ENCODE measurements at regions not wholly inside any gene's neighbourhood (a gene's known extent, or its start where the extent isn't known, plus 50 kb on each side); places are given as distances from the start of the nearest gene placed in this dataset.

- Histone ChIP-seq H3K27me3 (ENCODE audit: insufficient read depth, low read length) (no peaks in the 10 kb centered on the region), H3K4me2 (ENCODE audit: insufficient read depth, insufficient read length, low read length) (no peak overlapping the region), H2BK20ac (ENCODE audit: low read depth, low read length, poor library complexity, severe bottlenecking) (no peak overlapping the region), H2BK5ac (ENCODE audit: insufficient read length, low read length) (no peak overlapping the region), H3K79me1 (ENCODE audit: insufficient read depth, low read depth, low read length, poor library complexity, severe bottlenecking) (no peaks in the 10 kb centered on the region), H3K27ac (ENCODE audit: insufficient read length, low read depth, low read length) (no peak overlapping the region), H3K23me2 (ENCODE audit: insufficient read length, low read depth, low read length, poor library complexity, severe bottlenecking) (no peaks in the 10 kb centered on the region), H4K8ac (replicated peaks; ENCODE audit: insufficient read length, low read depth, low read length) (no peak overlapping the region), H4K91ac (ENCODE audit: insufficient read length, low read depth, low read length) (no peak overlapping the region), H3K9me3 (ENCODE audit: control insufficient read depth, low read depth, low read length) (no peaks in the 10 kb centered on the region), H2BK15ac (ENCODE audit: low read depth, low read length) (no peak overlapping the region), H3K18ac (ENCODE audit: insufficient read length, low read depth, low read length) (no peak overlapping the region), H2AFZ (ENCODE audit: low read length) (no peak overlapping the region), H2BK12ac (ENCODE audit: insufficient read length, low read depth, low read length) (no peak overlapping the region), H3T11ph (ENCODE audit: low read length) (no peak overlapping the region), H3K23ac (ENCODE audit: insufficient read length, low read depth, low read length) (no peak overlapping the region), H3K14ac (ENCODE audit: insufficient read depth, low read length) (no peak overlapping the region), H4K5ac (ENCODE audit: insufficient read length, low read depth, low read length) (no peak overlapping the region), H3K56ac (ENCODE audit: insufficient read length, low read depth, low read length) (no peak overlapping the region), H3K79me2 (ENCODE audit: insufficient read depth, low read length) (no peaks in the 10 kb centered on the region), H2AK5ac (ENCODE audit: insufficient read length, low read length) (no peak overlapping the region), H3K4me1 (ENCODE audit: insufficient read depth, low read length) (peaks cover 8% of the 10 kb centered on the region; the same call in 1 of the 2 replicates), H3K9ac (ENCODE audit: extremely low read depth, insufficient read length, low read length) (no peak overlapping the region), H3K4ac (ENCODE audit: low read depth, low read length) (no peak overlapping the region), H2BK120ac (ENCODE audit: low read depth, low read length, poor library complexity, severe bottlenecking) (no peak overlapping the region), H4K20me1 (ENCODE audit: control insufficient read depth, insufficient read depth, insufficient read length) (no peaks in the 10 kb centered on the region)
- H3K27me3 Mint-ChIP-seq (ENCODE audit: low read depth), result peaks cover 35% of the 10 kb centered on the region
- peaks cover 28 to 32% of the 10 kb centered on the region in 2 experiments for H3K4me1 Mint-ChIP-seq
- no CpG with 5 or more reads among the region's 4 CpGs for WGBS (ENCODE audit: extremely low coverage, insufficient read length, low lambda C conversion rate)
- no peak overlapping the region for H3K4me3 Mint-ChIP-seq
- H3K9me3 Mint-ChIP-seq, result peaks cover 0 to 1% of the 10 kb centered on the region in 2 experiments; a peak in 1 of 5 replicates
- peak overlapping the region in 1 of 3 experiments; percentile 91; a peak in 1 of 7 replicates for H3K27ac Mint-ChIP-seq
- TF ChIP-seq CTCF (conservative IDR thresholded peaks at IDR 0.05), result no peak
- peaks cover 0 to 4% (median 0%) of the 10 kb centered on the region in 3 experiments; a peak in 3 of 7 replicates for H3K36me3 Mint-ChIP-seq (ENCODE audit: insufficient read depth in 1 of 3, low read depth in 3 of 3)
- DNase-seq, result peak; percentile 38
These were observed 597.1 kb upstream of the KLF4 start for GRCh38 chr9:108086624-108087023.
